Keratinocyte (primary cell): ENCODE measurements at regions not wholly inside any gene's neighbourhood (a gene's known extent, or its start where the extent isn't known, plus 50 kb on each side); places are given as distances from the start of the nearest gene placed in this dataset.
"Not testable (repeated sequence)": the region's sequence is repeated elsewhere in the genome, so short reads cannot be mapped to it uniquely, and the experiment has no call there.

Experiments used
- DNase-seq: peaks from one replicate; pipeline ENCODE4 v3.0.0-alpha.2; 2011; ENCODE audit warnings: low read depth, missing footprints, low spot score
- FAIRE-seq: peaks from 2 replicates; lab custom pipeline; 2011; peaks lifted over from hg19 to GRCh38; lab: Jason Lieb, UNC
- H2AFZ ChIP-seq: 2 replicates; pipeline ENCODE4 v1.6.0; 2012; ENCODE audit warnings: low read length, control low read depth, inconsistent platforms; ENCODE audit not compliant: control insufficient read depth
- H3K27ac ChIP-seq: 2 replicates; pipeline ENCODE4 v1.5.1; 2011; ENCODE audit warnings: low read length; ENCODE audit not compliant: control insufficient read depth, insufficient read depth
- H3K27me3 ChIP-seq: 3 replicates; pipeline ENCODE4 v1.6.0; 2011; ENCODE audit warnings: low read length; ENCODE audit not compliant: control insufficient read depth, insufficient read depth; ENCODE audit errors: extremely low read depth
- H3K36me3 ChIP-seq, 2 experiments: 2 replicates in 1 of 2; 3 replicates in 1 of 2; pipeline ENCODE4 v1.5.1; 2011; ENCODE audit warnings: low read length in 2 of 2, mild to moderate bottlenecking in 1 of 2; ENCODE audit not compliant: control insufficient read depth in 2 of 2, insufficient read depth in 2 of 2; ENCODE audit errors: extremely low read depth in 1 of 2
- H3K4me1 ChIP-seq: 3 replicates; pipeline ENCODE4 v1.5.1; 2011; ENCODE audit warnings: low read length; ENCODE audit not compliant: control insufficient read depth, insufficient read depth; ENCODE audit errors: extremely low read depth
- H3K4me2 ChIP-seq: 3 replicates; pipeline ENCODE4 v1.6.0; 2011; ENCODE audit warnings: low read depth, low read length; ENCODE audit not compliant: control insufficient read depth, insufficient read depth; ENCODE audit errors: extremely low read depth
- H3K4me3 ChIP-seq, 3 experiments: fragments of 200-600 bp in 1 of 3; sonication (generic) in 1 of 3; 2 replicates in 2 of 3; 3 replicates in 1 of 3; pipeline ENCODE4 v1.5.1; 2011 to 2016; ENCODE audit warnings: low read length in 3 of 3, mild to moderate bottlenecking in 3 of 3, control low read depth in 2 of 3, inconsistent platforms in 1 of 3, low read depth in 1 of 3, mixed read lengths in 1 of 3, mixed run types in 1 of 3, moderate library complexity in 1 of 3; ENCODE audit not compliant: control insufficient read depth in 2 of 3, insufficient read depth in 2 of 3; ENCODE audit errors: extremely low read depth in 1 of 3
- H3K79me2 ChIP-seq: 2 replicates; pipeline ENCODE4 v1.6.0; 2012; ENCODE audit warnings: low read length; ENCODE audit not compliant: control insufficient read depth, insufficient read depth
- H3K9ac ChIP-seq: 3 replicates; pipeline ENCODE4 v1.6.0; 2011; ENCODE audit warnings: low read length; ENCODE audit not compliant: control insufficient read depth, insufficient read depth; ENCODE audit errors: extremely low read depth
- H3K9me1 ChIP-seq: 3 replicates; pipeline ENCODE4 v1.6.0; 2011; ENCODE audit warnings: low read length; ENCODE audit not compliant: control insufficient read depth, insufficient read depth; ENCODE audit errors: extremely low read depth
- H3K9me3 ChIP-seq: 2 replicates; pipeline ENCODE4 v1.5.1; 2012; ENCODE audit warnings: low read depth, low read length; ENCODE audit not compliant: control insufficient read depth
- H4K20me1 ChIP-seq: 3 replicates; pipeline ENCODE4 v1.6.0; 2011; ENCODE audit warnings: low read length; ENCODE audit not compliant: control insufficient read depth, insufficient read depth; ENCODE audit errors: extremely low read depth
- CTCF ChIP-seq, 3 experiments: IDR thresholded peaks in 1 of 3; conservative IDR thresholded peaks in 1 of 3; optimal IDR thresholded peaks in 1 of 3; 2 replicates in 2 of 3; 3 replicates in 1 of 3; pipeline versions ENCODE3 to v1.5.1; 2011; ENCODE audit warnings: low read length in 3 of 3, mild to moderate bottlenecking in 3 of 3, moderate library complexity in 2 of 3, control low read depth in 1 of 3, inconsistent platforms in 1 of 3; ENCODE audit not compliant: insufficient read depth in 2 of 3; ENCODE audit errors: extremely low read depth in 1 of 3
- EZH2 ChIP-seq: IDR thresholded peaks from one replicate; pipeline ENCODE4 v1.6.1; 2012; ENCODE audit warnings: inconsistent platforms, mild to moderate bottlenecking, low read length, moderate library complexity
- dilution Hi-C: fragments of 300-500 bp; cut with MboI; formaldehyde crosslinking; loops from one replicate; pipeline ENCODE4 v1.7.0; 2020; ENCODE audit warnings: low sequenced_read_pairs; ENCODE audit not compliant: extremely low pct_ligation_motif_present

DNA sequence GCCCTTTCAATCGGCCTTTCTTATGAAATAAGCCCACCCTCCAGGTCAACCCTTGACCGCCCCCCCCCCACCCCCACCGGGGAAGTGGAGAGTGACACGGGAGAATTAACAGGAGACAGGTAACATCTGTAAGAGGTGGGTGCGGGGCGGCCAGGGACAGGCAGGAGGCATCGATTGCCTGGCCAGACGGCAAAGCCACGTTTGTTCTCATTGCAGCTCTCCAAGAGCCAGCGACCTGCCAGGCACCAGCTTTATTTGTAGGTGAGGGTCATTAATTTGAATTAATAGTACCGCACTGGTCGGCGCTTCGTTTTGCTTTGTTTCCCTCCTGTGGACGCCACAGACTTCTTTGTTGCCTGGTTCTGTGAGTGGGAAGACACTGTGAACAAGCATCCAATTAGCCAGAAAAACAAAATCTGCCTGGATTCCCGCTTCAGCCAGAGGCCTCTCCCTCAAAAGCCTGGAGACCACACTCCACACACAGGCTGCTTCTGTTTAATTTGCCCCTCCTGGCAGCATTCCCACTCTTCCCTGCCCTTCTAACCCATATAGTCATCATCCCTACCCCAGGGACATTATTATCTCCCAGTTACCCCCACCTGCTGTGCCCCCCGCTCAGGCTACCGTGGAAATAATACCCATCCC is 104.5 kb upstream of the OPCML start:
- dilution Hi-C loops: no loop called here
- FAIRE-seq: no peak

DNA sequence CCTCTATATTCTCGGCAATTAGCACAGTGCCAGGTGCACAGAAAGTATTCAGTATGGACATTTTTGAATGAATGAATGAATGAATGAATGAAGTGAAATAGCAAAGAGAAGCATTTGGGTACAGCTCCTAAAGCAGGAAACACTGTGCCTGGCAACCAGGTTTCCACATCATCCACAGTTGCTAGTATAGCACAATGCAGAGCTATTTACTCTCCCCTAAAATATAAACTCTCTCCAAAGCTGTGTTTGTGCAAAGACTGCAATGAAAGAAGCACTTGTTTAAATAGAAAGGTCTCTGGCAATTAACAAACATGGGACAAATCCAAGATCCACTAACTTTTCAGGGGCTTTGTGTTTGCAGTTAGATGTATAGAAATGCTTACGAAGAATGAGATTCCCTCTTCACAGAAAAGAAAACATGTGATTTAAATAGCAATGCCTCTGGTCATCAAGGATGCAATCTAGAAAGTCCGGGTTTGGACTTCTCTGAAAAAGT is 103.0 kb upstream of the OPCML start:
- no peaks in the 10 kb centered on the region for H3K79me2 ChIP-seq
- no peaks in the 10 kb centered on the region for H3K36me3 ChIP-seq
- no peaks in the 10 kb centered on the region for H3K9me1 ChIP-seq
- H3K9ac ChIP-seq: no peak overlapping the region
- dilution Hi-C loops: no loop called here
- no peak overlapping the region for H2AFZ ChIP-seq
- no peaks in the 10 kb centered on the region for H3K27me3 ChIP-seq
- no peaks in the 10 kb centered on the region for H4K20me1 ChIP-seq
- FAIRE-seq (no peak), DNase-seq (no peak)
- no peaks in the 10 kb centered on the region for H3K9me3 ChIP-seq
- no peak overlapping the region for H3K4me3 ChIP-seq
- H3K4me2 ChIP-seq: no peak overlapping the region
- H3K4me1 ChIP-seq: no peaks in the 10 kb centered on the region
- H3K27ac ChIP-seq: no peak overlapping the region
- TF ChIP-seq CTCF (optimal IDR thresholded peaks at IDR 0.05 in 1 of 3, IDR thresholded peaks at IDR 0.05 in 1 of 3, conservative IDR thresholded peaks at IDR 0.05 in 1 of 3; ENCODE audit: extremely low read depth in 1 of 3, insufficient read depth in 2 of 3, low read length in 3 of 3): no peak
- no peak for TF ChIP-seq EZH2

More for the DNA sequence above, 104.5 kb upstream of the OPCML start:
- no peak for DNase-seq
- H3K36me3 ChIP-seq: no peaks in the 10 kb centered on the region
- no peak overlapping the region for H3K4me3 ChIP-seq
- H3K27me3 ChIP-seq: no peaks in the 10 kb centered on the region
- H3K4me2 ChIP-seq: no peak overlapping the region
- TF ChIP-seq CTCF (optimal IDR thresholded peaks at IDR 0.05 in 1 of 3, IDR thresholded peaks at IDR 0.05 in 1 of 3, conservative IDR thresholded peaks at IDR 0.05 in 1 of 3; ENCODE audit: extremely low read depth in 1 of 3, insufficient read depth in 2 of 3, low read length in 3 of 3) (no peak), EZH2 (no peak)
- H4K20me1 ChIP-seq: no peaks in the 10 kb centered on the region
- H3K79me2 ChIP-seq: no peaks in the 10 kb centered on the region
- H3K9ac ChIP-seq: no peak overlapping the region
- no peaks in the 10 kb centered on the region for H3K4me1 ChIP-seq
- no peak overlapping the region for H3K27ac ChIP-seq
- H3K9me1 ChIP-seq: no peaks in the 10 kb centered on the region
- H3K9me3 ChIP-seq: no peaks in the 10 kb centered on the region
- H2AFZ ChIP-seq: no peak overlapping the region

- H3K27me3 ChIP-seq, dilution Hi-C loops, H3K4me3 ChIP-seq, H3K36me3 ChIP-seq, H3K4me2 ChIP-seq, H3K9ac ChIP-seq, FAIRE-seq, H3K9me1 ChIP-seq, H2AFZ ChIP-seq, H3K27ac ChIP-seq, H3K79me2 ChIP-seq, H3K4me1 ChIP-seq, H4K20me1 ChIP-seq, H3K9me3 ChIP-seq, DNase-seq: not testable (repeated sequence)
Observed at GRCh38 chr11:133628371-133628770, 96.1 kb upstream of the OPCML start.
